DND-41 (cell line): ENCODE measurements at regions not wholly inside any gene's neighbourhood (a gene's known extent, or its start where the extent isn't known, plus 50 kb on each side); places are given as distances from the start of the nearest gene placed in this dataset.

Source experiments
- ATAC-seq: fragments of 200-7000 bp; cut with Tn5 transposase; 3 replicates; pipeline ENCODE4 v1.9.1; 2021; ENCODE audit warnings: low read depth; ENCODE audit not compliant: insufficient read depth
- DNase-seq: peaks from one replicate; pipeline ENCODE4 v3.0.0-alpha.2; 2020
- H2AFZ ChIP-seq: 2 replicates; pipeline ENCODE4 v1.6.0; 2012; ENCODE audit warnings: low read depth, low read length
- H3K27ac ChIP-seq: 2 replicates; pipeline ENCODE4 v1.5.1; 2012; ENCODE audit warnings: low read length, inconsistent platforms
- H3K27me3 ChIP-seq: fragments of 200-600 bp; sonication (generic); 2 replicates; pipeline ENCODE4 v1.6.0; 2012; ENCODE audit warnings: low read length, mild to moderate bottlenecking, inconsistent platforms; ENCODE audit not compliant: insufficient read depth, poor library complexity
- H3K36me3 ChIP-seq: 2 replicates; pipeline ENCODE4 v1.5.1; 2012; ENCODE audit warnings: low read length, inconsistent platforms; ENCODE audit not compliant: insufficient read depth
- H3K4me1 ChIP-seq: 2 replicates; pipeline ENCODE4 v1.5.1; 2012; ENCODE audit warnings: mild to moderate bottlenecking, low read length; ENCODE audit not compliant: insufficient read depth
- H3K4me2 ChIP-seq: 2 replicates; pipeline ENCODE4 v1.6.0; 2012; ENCODE audit warnings: mild to moderate bottlenecking, moderate library complexity, low read length, inconsistent platforms; ENCODE audit not compliant: insufficient read depth
- H3K4me3 ChIP-seq, 2 experiments: fragments of 200-600 bp in 1 of 2; shearing (Covaris generic) in 1 of 2; 2 replicates each; pipeline ENCODE4 v1.5.1; 2012 to 2016; ENCODE audit warnings: inconsistent platforms in 2 of 2, low read length in 2 of 2, mild to moderate bottlenecking in 2 of 2, low read depth in 1 of 2, moderate library complexity in 1 of 2
- H3K79me2 ChIP-seq: 2 replicates; pipeline ENCODE4 v1.6.0; 2012; ENCODE audit warnings: low read length, inconsistent platforms; ENCODE audit not compliant: insufficient read depth
- H3K9ac ChIP-seq: 2 replicates; pipeline ENCODE4 v1.6.0; 2012; ENCODE audit warnings: low read depth, mild to moderate bottlenecking, inconsistent platforms, low read length, moderate library complexity
- H3K9me3 ChIP-seq: 2 replicates; pipeline ENCODE4 v1.5.1; 2012; ENCODE audit warnings: low read length, moderate library complexity, mild to moderate bottlenecking, inconsistent platforms; ENCODE audit not compliant: insufficient read depth, severe bottlenecking
- H4K20me1 ChIP-seq: 2 replicates; pipeline ENCODE4 v1.6.0; 2012; ENCODE audit warnings: low read length; ENCODE audit not compliant: insufficient read depth
- CTCF ChIP-seq: IDR thresholded peaks from 2 replicates; pipeline ENCODE4 v1.5.1; 2012; ENCODE audit warnings: borderline replicate concordance, low read length, moderate library complexity, mild to moderate bottlenecking; ENCODE audit not compliant: poor library complexity, severe bottlenecking; ENCODE audit errors: extremely low read depth
- EZH2 ChIP-seq: IDR thresholded peaks from 3 replicates; pipeline ENCODE4 v1.6.1; 2012; ENCODE audit warnings: borderline replicate concordance, low read depth, mild to moderate bottlenecking, moderate library complexity, low read length, inconsistent platforms; ENCODE audit not compliant: severe bottlenecking

GRCh38 chr12:123045678-123046077 lies 65.2 kb downstream of the ARL6IP4 start:
- DNase-seq (no peak), ATAC-seq (no peak)
- H3K36me3 ChIP-seq: no peaks in the 10 kb centered on the region
- H3K9me3 ChIP-seq: no peaks in the 10 kb centered on the region
- no peak overlapping the region for H3K4me2 ChIP-seq
- peaks cover 13% of the 10 kb centered on the region for H3K4me1 ChIP-seq
- H4K20me1 ChIP-seq: no peaks in the 10 kb centered on the region
- H3K27ac ChIP-seq: no peak overlapping the region
- TF ChIP-seq EZH2: no peak
- no peak for TF ChIP-seq CTCF
- no peak overlapping the region for H2AFZ ChIP-seq
- no peak overlapping the region for H3K4me3 ChIP-seq
- H3K27me3 ChIP-seq: no peaks in the 10 kb centered on the region
- no peak overlapping the region for H3K9ac ChIP-seq
- H3K79me2 ChIP-seq: no peaks in the 10 kb centered on the region

DNA sequence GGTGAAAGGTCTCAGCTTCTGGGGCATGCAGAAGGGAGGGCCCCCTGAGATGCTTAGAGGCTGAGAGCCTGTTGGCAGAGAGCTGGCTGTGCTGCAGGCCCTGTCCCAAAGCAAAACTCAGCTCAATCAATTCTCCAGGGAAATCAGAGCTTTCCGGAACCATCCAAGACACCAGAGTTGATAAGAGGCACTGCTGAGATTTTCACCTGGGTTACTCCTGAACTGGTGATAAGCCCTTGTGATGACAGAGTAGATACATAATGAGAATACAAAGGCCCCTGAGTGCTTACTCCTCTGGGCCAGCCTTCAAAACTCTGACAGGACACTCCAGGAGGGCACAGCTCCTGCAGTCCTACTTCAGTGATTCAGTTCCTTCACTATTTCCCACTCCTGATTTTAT lies 63.9 kb downstream of the ARL6IP4 start:
- ATAC-seq (no peak), DNase-seq (no peak)
- H3K79me2 ChIP-seq: no peaks in the 10 kb centered on the region
- H3K27me3 ChIP-seq: no peaks in the 10 kb centered on the region
- H3K9me3 ChIP-seq: no peaks in the 10 kb centered on the region
- H3K27ac ChIP-seq: no peak overlapping the region
- H3K9ac ChIP-seq: no peak overlapping the region
- no peaks in the 10 kb centered on the region for H3K36me3 ChIP-seq
- H4K20me1 ChIP-seq: no peaks in the 10 kb centered on the region
- TF ChIP-seq CTCF: no peak
- no peak overlapping the region for H2AFZ ChIP-seq
- no peak overlapping the region for H3K4me3 ChIP-seq
- no peak overlapping the region for H3K4me2 ChIP-seq
- peaks cover 13% of the 10 kb centered on the region for H3K4me1 ChIP-seq

DNA sequence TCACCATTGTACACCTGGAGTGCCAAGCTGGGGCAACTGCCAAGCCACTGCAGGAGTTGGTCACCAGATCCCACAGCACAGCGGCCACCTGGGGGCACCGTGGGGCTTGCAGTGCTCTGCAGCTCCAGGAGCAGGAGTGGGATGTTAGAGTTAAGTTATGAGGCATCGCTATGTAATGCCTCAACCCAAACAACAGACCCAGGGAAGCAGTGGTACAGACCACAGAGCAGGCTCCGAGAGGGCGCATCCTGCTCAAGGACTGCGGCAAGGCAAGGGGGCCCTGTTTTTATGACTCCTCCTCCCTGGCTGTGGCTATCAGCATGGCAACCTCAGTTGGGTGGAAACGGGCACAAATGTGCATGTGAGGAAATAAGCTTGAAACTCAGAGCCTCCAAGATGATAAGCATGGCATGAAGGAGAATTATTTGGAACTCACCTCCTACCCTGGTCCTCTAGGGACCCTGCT lies 63.1 kb downstream of the ARL6IP4 start:
- no peak overlapping the region for H3K4me3 ChIP-seq
- no peak overlapping the region for H2AFZ ChIP-seq
- ATAC-seq (peak; percentile 92), DNase-seq (peak; percentile 74)
- H3K9ac ChIP-seq: no peak overlapping the region
- H3K79me2 ChIP-seq: no peaks in the 10 kb centered on the region
- no peaks in the 10 kb centered on the region for H3K27me3 ChIP-seq
- H3K9me3 ChIP-seq: no peaks in the 10 kb centered on the region
- H3K36me3 ChIP-seq: no peaks in the 10 kb centered on the region
- no peak overlapping the region for H3K4me2 ChIP-seq
- H3K4me1 ChIP-seq: peaks cover 13% of the 10 kb centered on the region
- no peaks in the 10 kb centered on the region for H4K20me1 ChIP-seq
- TF ChIP-seq CTCF (peak; percentile 76), EZH2 (no peak)
- no peak overlapping the region for H3K27ac ChIP-seq

- no peak overlapping the region for H3K9ac ChIP-seq
- H3K4me1 ChIP-seq: peaks cover 13% of the 10 kb centered on the region
- no peaks in the 10 kb centered on the region for H3K9me3 ChIP-seq
- no peaks in the 10 kb centered on the region for H3K79me2 ChIP-seq
- no peak for ATAC-seq
- no peak overlapping the region for H3K27ac ChIP-seq
- no peak for DNase-seq
- TF ChIP-seq CTCF (no peak), EZH2 (no peak)
- H3K4me2 ChIP-seq: no peak overlapping the region
- H3K27me3 ChIP-seq: no peaks in the 10 kb centered on the region
- no peak overlapping the region for H3K4me3 ChIP-seq
- no peaks in the 10 kb centered on the region for H4K20me1 ChIP-seq
- H2AFZ ChIP-seq: no peak overlapping the region
- no peaks in the 10 kb centered on the region for H3K36me3 ChIP-seq
These were observed 62.4 kb downstream of the ARL6IP4 start for GRCh38 chr12:123042833-123043232.
